ENCODE measurements at regions not wholly inside any gene's neighbourhood (a gene's known extent, or its start where the extent isn't known, plus 50 kb on each side); places are given as distances from the start of the nearest gene placed in this dataset.
"Not testable (repeated sequence)": the region's sequence is repeated elsewhere in the genome, so short reads cannot be mapped to it uniquely, and the experiment has no call there.

DNA sequence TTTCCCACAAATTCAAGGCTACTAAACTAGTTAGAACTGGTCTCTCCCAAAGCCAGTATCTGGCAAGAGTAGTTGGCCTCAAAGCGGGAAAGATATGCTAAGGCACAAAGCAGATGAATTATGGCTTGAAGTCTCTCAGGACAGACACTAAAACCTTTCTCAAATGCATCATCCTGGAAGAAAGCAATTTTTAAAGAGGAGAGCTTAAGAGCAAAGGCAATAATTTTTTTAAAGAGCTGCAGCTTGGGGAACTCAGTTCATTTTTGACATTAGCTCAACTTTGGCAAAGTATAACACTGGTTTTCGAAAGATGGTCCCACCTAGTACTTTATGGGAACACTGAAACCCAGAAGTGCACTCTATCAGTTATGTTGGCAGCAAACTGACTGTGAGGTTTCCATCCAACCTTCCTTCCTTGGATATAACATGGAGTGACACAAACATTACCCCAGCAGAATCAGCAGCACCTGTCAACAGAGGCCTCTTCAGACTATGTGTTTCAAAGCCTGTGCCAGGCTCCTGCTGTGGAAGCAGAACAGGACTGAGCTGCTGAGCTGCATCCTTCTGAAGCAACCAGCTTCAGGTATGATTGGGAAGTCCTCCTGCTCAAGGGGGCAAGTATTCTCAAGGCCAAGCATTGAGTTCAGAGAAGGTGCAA lies 852.3 kb upstream of the HS3ST5 start:
- TF ChIP-seq, protein P1, sequence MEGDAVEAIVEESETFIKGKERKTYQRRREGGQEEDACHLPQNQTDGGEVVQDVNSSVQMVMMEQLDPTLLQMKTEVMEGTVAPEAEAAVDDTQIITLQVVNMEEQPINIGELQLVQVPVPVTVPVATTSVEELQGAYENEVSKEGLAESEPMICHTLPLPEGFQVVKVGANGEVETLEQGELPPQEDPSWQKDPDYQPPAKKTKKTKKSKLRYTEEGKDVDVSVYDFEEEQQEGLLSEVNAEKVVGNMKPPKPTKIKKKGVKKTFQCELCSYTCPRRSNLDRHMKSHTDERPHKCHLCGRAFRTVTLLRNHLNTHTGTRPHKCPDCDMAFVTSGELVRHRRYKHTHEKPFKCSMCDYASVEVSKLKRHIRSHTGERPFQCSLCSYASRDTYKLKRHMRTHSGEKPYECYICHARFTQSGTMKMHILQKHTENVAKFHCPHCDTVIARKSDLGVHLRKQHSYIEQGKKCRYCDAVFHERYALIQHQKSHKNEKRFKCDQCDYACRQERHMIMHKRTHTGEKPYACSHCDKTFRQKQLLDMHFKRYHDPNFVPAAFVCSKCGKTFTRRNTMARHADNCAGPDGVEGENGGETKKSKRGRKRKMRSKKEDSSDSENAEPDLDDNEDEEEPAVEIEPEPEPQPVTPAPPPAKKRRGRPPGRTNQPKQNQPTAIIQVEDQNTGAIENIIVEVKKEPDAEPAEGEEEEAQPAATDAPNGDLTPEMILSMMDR (IDR thresholded peaks at IDR 0.05; ENCODE audit: low read depth, low read length, missing control alignments), result no peak
- DNase-seq (ENCODE audit: extremely low read depth, low read depth), result no peak
- H3K4me3 ChIP-seq (replicated peaks; ENCODE audit: low read depth, low read length), result no peak overlapping the region

DNA sequence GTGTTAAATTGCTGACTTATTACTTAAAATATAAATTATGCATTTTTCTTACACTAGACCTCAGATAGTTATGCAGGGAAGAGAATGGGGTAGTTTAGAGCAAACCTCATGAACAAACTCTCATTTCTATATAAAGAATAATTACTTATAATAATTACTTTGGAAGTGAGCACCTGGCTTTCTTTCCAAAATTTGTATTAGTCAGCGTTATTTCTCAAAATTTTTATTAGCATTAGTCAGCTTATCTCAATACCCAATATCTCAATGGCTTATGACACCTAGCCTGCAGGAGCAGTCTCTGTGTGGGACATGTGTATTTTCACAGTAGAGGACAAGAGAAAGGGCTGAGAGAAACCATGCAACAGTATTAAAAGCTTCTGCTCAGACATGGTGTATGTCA lies 849.2 kb upstream of the HS3ST5 start:
- TF ChIP-seq, protein P1 (IDR thresholded peaks at IDR 0.05; ENCODE audit: low read depth, low read length, missing control alignments), result no peak
- no peak overlapping the region for H3K4me3 ChIP-seq (replicated peaks; ENCODE audit: low read depth, low read length)
- no peak for DNase-seq (ENCODE audit: extremely low read depth, low read depth)

DNA sequence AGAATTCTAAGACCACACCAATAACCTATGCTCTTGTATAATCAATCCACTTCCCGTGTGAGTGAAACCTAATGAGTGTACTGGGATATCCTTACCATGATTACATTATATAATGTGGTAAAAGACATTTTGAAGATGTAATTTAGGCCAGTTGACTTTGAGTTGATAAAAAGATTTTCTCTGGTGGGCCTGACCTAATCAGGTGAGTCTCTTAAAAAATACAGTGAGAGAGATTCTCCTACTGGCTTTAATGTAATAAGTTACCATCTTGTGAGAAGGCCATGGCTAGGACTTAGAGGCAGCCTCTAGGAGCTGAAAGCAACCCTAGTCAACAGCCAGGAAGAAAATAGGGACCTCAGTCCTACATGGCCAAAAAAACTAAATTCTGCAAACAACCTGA lies 847.7 kb upstream of the HS3ST5 start:
- TF ChIP-seq, protein P1 (IDR thresholded peaks at IDR 0.05; ENCODE audit: low read depth, low read length, missing control alignments), result no peak
- H3K4me3 ChIP-seq (replicated peaks; ENCODE audit: low read depth, low read length), result no peak overlapping the region
- DNase-seq (ENCODE audit: extremely low read depth, low read depth), result no peak

DNA sequence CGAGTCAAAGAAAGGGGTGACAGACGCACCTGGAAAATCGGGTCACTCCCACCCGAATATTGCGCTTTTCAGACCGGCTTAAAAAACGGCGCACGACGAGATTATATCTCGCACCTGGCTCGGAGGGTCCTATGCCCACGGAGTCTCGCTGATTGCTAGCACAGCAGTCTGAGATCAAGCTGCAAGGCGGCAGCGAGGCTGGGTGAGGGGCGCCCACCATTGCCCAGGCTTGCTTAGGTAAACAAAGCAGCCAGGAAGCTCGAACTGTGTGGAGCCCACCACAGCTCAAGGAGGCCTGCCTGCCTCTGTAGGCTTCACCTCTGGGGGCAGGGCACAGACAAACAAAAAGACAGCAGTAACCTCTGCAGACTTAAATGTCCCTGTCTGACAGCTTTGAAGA lies 832.6 kb upstream of the HS3ST5 start:
- H3K4me3 ChIP-seq (replicated peaks; ENCODE audit: low read depth, low read length); DNase-seq (ENCODE audit: extremely low read depth, low read depth): not testable (repeated sequence)

DNA sequence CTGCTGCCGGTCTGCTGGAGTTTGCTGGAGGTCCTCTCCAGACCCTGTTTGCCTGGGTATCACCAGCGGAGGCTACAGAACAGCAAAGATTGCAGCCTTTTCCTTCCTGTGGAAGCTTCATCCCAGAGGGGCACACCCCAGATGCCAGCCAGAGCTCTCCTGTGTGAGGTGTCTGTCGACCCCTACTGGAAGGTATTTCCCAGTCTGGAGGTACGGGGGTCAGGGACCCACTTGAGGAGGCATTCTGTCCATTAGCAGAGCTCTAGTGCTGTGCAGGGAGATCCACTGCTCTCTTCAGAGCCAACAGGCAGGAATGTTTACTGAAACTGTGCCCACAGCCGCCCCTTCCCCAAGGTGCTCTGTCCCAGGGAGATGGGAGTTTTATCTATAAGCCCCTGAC lies 823.1 kb upstream of the HS3ST5 start:
- H3K4me3 ChIP-seq (replicated peaks; ENCODE audit: low read depth, low read length); DNase-seq (ENCODE audit: extremely low read depth, low read depth): not testable (repeated sequence)

DNA sequence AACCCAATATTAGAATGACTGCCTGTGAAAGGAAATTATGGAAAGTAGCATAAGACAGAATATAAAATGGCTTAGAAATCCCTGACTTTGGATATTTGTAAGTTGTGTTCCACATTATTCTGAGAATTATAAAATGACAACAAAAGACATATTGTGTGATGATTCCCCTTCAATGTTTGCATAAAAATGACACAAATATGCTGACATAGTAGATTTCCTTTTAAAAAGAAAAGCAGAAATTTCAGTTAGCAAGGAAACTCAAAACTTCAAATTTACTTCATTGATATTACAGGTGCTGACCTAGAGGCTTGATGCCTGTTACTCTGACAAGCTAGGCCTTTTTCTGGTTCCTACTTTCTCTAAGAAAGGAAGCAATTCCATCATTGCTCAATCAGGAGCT lies 816.9 kb upstream of the HS3ST5 start:
- no peak overlapping the region for H3K4me3 ChIP-seq (replicated peaks; ENCODE audit: low read depth, low read length)
- TF ChIP-seq, protein P1 (IDR thresholded peaks at IDR 0.05; ENCODE audit: low read depth, low read length, missing control alignments), result no peak
- DNase-seq (ENCODE audit: extremely low read depth, low read depth), result no peak

DNA sequence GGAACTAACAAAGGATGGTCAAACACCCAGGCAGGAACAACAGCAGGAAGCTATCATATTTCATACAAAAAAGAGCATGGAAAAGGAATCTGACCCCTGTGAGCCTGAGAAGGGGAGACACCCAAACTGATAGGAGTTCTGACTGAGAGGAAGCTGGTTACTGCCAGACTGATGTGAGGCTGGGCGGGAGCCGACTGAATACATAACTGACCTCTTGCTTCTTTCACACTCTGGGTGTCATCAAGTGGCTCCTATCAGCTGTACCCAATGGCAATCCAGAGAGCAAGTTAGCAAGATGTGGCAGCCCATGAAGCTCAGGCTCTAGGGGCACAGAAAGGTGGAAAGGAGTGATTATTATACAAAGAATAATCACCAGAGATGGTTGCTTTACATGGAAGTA lies 795.1 kb upstream of the HS3ST5 start:
- no peak overlapping the region for H3K4me3 ChIP-seq (replicated peaks; ENCODE audit: low read depth, low read length)
- no peak for DNase-seq (ENCODE audit: extremely low read depth, low read depth)
- TF ChIP-seq, protein P1 (IDR thresholded peaks at IDR 0.05; ENCODE audit: low read depth, low read length, missing control alignments), result no peak

DNA sequence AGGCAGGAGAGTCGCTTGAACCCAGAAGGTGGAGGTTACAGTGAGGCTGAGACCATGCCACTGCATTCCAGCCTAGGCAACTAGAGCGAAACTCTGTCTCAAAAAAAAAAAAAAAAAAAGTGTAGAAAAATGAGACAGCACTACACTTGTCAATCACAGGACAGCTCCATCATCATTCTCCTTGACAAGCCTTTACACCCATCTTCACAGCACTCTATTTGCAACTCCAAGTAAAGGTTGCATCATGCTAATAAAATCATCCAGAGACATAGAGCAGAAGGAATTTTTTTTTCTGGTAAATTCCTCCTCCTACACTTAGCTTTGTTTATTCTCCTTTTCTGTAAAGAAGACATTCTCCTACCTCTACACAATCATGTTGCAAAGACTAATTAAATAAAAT lies 791.0 kb upstream of the HS3ST5 start:
- TF ChIP-seq, protein P1 (IDR thresholded peaks at IDR 0.05; ENCODE audit: low read depth, low read length, missing control alignments), result no peak
- DNase-seq (ENCODE audit: extremely low read depth, low read depth), result no peak
- no peak overlapping the region for H3K4me3 ChIP-seq (replicated peaks; ENCODE audit: low read depth, low read length)

Measured in HFF-Myc (cell line).